ENCODE measurements at regions not wholly inside any gene's neighbourhood (a gene's known extent, or its start where the extent isn't known, plus 50 kb on each side); places are given as distances from the start of the nearest gene placed in this dataset.

DNA sequence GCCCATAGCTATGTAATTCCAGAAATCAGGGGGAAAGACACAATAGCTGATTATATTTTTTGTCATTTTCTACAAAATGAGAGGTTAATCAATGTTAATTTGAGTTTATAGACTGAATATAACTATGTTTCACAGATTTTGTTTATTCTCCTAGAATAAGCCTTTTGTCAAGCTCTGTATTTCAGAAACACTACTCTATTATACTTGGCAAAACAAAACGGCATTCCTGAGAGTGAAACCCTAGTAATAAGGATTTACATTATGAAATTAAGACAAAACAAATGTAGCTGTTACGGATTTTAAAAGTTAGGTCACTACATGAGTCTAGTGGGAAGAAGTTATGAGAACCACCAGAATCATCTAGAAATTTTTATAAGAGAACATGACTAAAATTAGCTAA lies 334.2 kb downstream of the KLF12 start:
- no peak for TF ChIP-seq ZC3H10 (CRISPR knock-in tag; IDR thresholded peaks at IDR 0.05)
- TF ChIP-seq, protein P1, sequence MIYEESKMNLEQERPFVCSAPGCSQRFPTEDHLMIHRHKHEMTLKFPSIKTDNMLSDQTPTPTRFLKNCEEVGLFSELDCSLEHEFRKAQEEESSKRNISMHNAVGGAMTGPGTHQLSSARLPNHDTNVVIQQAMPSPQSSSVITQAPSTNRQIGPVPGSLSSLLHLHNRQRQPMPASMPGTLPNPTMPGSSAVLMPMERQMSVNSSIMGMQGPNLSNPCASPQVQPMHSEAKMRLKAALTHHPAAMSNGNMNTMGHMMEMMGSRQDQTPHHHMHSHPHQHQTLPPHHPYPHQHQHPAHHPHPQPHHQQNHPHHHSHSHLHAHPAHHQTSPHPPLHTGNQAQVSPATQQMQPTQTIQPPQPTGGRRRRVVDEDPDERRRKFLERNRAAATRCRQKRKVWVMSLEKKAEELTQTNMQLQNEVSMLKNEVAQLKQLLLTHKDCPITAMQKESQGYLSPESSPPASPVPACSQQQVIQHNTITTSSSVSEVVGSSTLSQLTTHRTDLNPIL (CRISPR knock-in tag; IDR thresholded peaks at IDR 0.05; ENCODE audit: low read depth) = no peak
- no peak for TF ChIP-seq SNAI2 (CRISPR knock-in tag; IDR thresholded peaks at IDR 0.05)
- no peak for TF ChIP-seq ZNF565 (CRISPR knock-in tag; conservative IDR thresholded peaks at IDR 0.05; ENCODE audit: low read depth)
- TF ChIP-seq OSR1 (CRISPR knock-in tag; IDR thresholded peaks at IDR 0.05) = no peak
